GM12892 (cell line): ENCODE measurements at regions not wholly inside any gene's neighbourhood (a gene's known extent, or its start where the extent isn't known, plus 50 kb on each side); places are given as distances from the start of the nearest gene placed in this dataset.
A peak's percentile ranks its signal among the peaks of the same experiment; 100 is the strongest.

Experiments
- DNase-seq: peaks from one replicate; pipeline ENCODE4 v3.0.0; 2011; ENCODE audit not compliant: insufficient read length
- FAIRE-seq: peaks from 2 replicates; lab custom pipeline; 2011; peaks lifted over from hg19 to GRCh38; lab: Jason Lieb, UNC
- POLR2A ChIP-seq: IDR thresholded peaks from 2 replicates; pipeline ENCODE4 v1.6.1; 2011; ENCODE audit warnings: low read depth, low read length, control low read depth
- POLR2AphosphoS5 ChIP-seq: IDR thresholded peaks from 2 replicates; pipeline ENCODE4 v1.6.1; 2011; ENCODE audit warnings: low read depth, low read length, control low read depth
- TAF1 ChIP-seq: IDR thresholded peaks from 2 replicates; pipeline ENCODE4 v1.6.1; 2011; ENCODE audit warnings: low read depth, mild to moderate bottlenecking, control low read depth, low read length, borderline replicate concordance

GRCh38 chr3:156620901-156621300 lies 53.5 kb upstream of the TIPARP start:
- TF ChIP-seq TAF1 (no peak), POLR2A (no peak), POLR2AphosphoS5 (no peak)
- DNase-seq (no peak), FAIRE-seq (no peak)

- TF ChIP-seq POLR2A (no peak), TAF1 (no peak), POLR2AphosphoS5 (no peak)
- DNase-seq (no peak), FAIRE-seq (no peak)
These were observed 54.1 kb upstream of the TIPARP start for GRCh38 chr3:156620260-156620659.

- TF ChIP-seq TAF1 (no peak), POLR2A (no peak), POLR2AphosphoS5 (no peak)
- no peak for DNase-seq
- no peak for FAIRE-seq
These were observed 55.0 kb upstream of the TIPARP start for GRCh38 chr3:156619376-156619775.

GRCh38 chr3:156617781-156618180 lies 56.6 kb upstream of the TIPARP start:
- TF ChIP-seq POLR2A (no peak), TAF1 (no peak), POLR2AphosphoS5 (no peak)
- no peak for FAIRE-seq
- DNase-seq = no peak

- TF ChIP-seq TAF1 (no peak), POLR2AphosphoS5 (no peak), POLR2A (no peak)
- DNase-seq = no peak
- no peak for FAIRE-seq
These were observed 57.2 kb upstream of the TIPARP start for GRCh38 chr3:156617145-156617544.

GRCh38 chr3:156615592-156616173 lies 58.7 kb upstream of the TIPARP start:
- no peak for DNase-seq
- FAIRE-seq = no peak
- TF ChIP-seq POLR2A (no peak), POLR2AphosphoS5 (no peak), TAF1 (no peak)

GRCh38 chr3:156614642-156615511 lies 59.5 kb upstream of the TIPARP start:
- TF ChIP-seq POLR2A (no peak), TAF1 (no peak), POLR2AphosphoS5 (no peak)
- no peak for DNase-seq
- FAIRE-seq = peak; percentile 42

- DNase-seq (no peak), FAIRE-seq (no peak)
- TF ChIP-seq TAF1 (no peak), POLR2A (no peak), POLR2AphosphoS5 (no peak)
These were observed 58.0 kb upstream of the SSR3 start for GRCh38 chr3:156612903-156613302.

- FAIRE-seq = no peak
- TF ChIP-seq POLR2AphosphoS5 = no peak
- no peak for TF ChIP-seq POLR2A
- TF ChIP-seq TAF1 = no peak
These were observed 57.1 kb upstream of the SSR3 start for GRCh38 chr3:156611870-156612494.

GRCh38 chr3:156610154-156610553 lies 55.2 kb upstream of the SSR3 start:
- FAIRE-seq (no peak), DNase-seq (no peak)
- TF ChIP-seq POLR2AphosphoS5 (no peak), POLR2A (no peak), TAF1 (no peak)

More at GRCh38 chr3:156611870-156612494, 57.1 kb upstream of the SSR3 start:
- DNase-seq = no peak

GRCh38 chr3:156609546-156609945 lies 54.6 kb upstream of the SSR3 start:
- TF ChIP-seq POLR2AphosphoS5 (no peak), TAF1 (no peak), POLR2A (no peak)
- FAIRE-seq (no peak), DNase-seq (no peak)
